ENCODE measurements at regions not wholly inside any gene's neighbourhood (a gene's known extent, or its start where the extent isn't known, plus 50 kb on each side); places are given as distances from the start of the nearest gene placed in this dataset.

GRCh38 chr4:171130256-171130801 lies 682.9 kb upstream of the GALNTL6 start:
- DNase-seq = no peak

- no peak for DNase-seq
Observed at GRCh38 chr4:171118091-171118490, 695.1 kb upstream of the GALNTL6 start.

GRCh38 chr4:171117457-171117856 lies 695.7 kb upstream of the GALNTL6 start:
- DNase-seq = no peak

- DNase-seq = no peak
Observed at GRCh38 chr4:171101845-171102244, 711.4 kb upstream of the GALNTL6 start.

GRCh38 chr4:171087089-171087488 lies 726.1 kb upstream of the GALNTL6 start:
- DNase-seq = no peak

GRCh38 chr4:171067422-171067821 lies 745.8 kb upstream of the GALNTL6 start:
- DNase-seq = no peak

GRCh38 chr4:171049380-171049779 lies 763.8 kb upstream of the GALNTL6 start:
- DNase-seq = no peak

GRCh38 chr4:171042989-171043524 lies 770.1 kb upstream of the GALNTL6 start:
- DNase-seq = no peak

GRCh38 chr4:171035909-171036308 lies 777.3 kb upstream of the GALNTL6 start:
- DNase-seq = no peak

- DNase-seq = no peak
Observed at GRCh38 chr4:171031338-171031737, 781.9 kb upstream of the GALNTL6 start.

- no peak for DNase-seq
Observed at GRCh38 chr4:171025776-171026175, 787.4 kb upstream of the GALNTL6 start.

- no peak for DNase-seq
Observed at GRCh38 chr4:171025343-171025742, 787.9 kb upstream of the GALNTL6 start.

- no peak for DNase-seq
Observed at GRCh38 chr4:171024720-171025303, 788.4 kb upstream of the GALNTL6 start.

GRCh38 chr4:171022824-171023230 lies 790.4 kb upstream of the GALNTL6 start:
- DNase-seq = no peak

GRCh38 chr4:171017593-171017992 lies 795.6 kb upstream of the GALNTL6 start:
- no peak for DNase-seq

GRCh38 chr4:171016145-171016544 lies 797.1 kb upstream of the GALNTL6 start:
- DNase-seq = no peak

- DNase-seq = no peak
Observed at GRCh38 chr4:171015441-171015840, 797.8 kb upstream of the GALNTL6 start.

GRCh38 chr4:171007618-171008390 lies 805.4 kb upstream of the GALNTL6 start:
- DNase-seq = no peak

- no peak for DNase-seq
Observed at GRCh38 chr4:171002246-171002645, 811.0 kb upstream of the GALNTL6 start.

GRCh38 chr4:170990989-170991589 lies 822.1 kb upstream of the GALNTL6 start:
- DNase-seq = no peak

GRCh38 chr4:170988446-170988845 lies 824.8 kb upstream of the GALNTL6 start:
- DNase-seq = no peak

- DNase-seq = no peak
Observed at GRCh38 chr4:170979736-170980135, 833.5 kb upstream of the GALNTL6 start.

- no peak for DNase-seq
Observed at GRCh38 chr4:170978990-170979389, 834.2 kb upstream of the GALNTL6 start.

- no peak for DNase-seq
Observed at GRCh38 chr4:170949084-170949483, 859.3 kb upstream of the AADAT start.
